GM23248 (cell line): ENCODE measurements at regions not wholly inside any gene's neighbourhood (a gene's known extent, or its start where the extent isn't known, plus 50 kb on each side); places are given as distances from the start of the nearest gene placed in this dataset.

Source experiments
- EZH2 ChIP-seq: fragments of 200-600 bp; sonication (generic); IDR thresholded peaks from 2 replicates; pipeline ENCODE4 v1.6.1; 2018; ENCODE audit warnings: antibody characterized with exemption, mild to moderate bottlenecking; ENCODE audit not compliant: insufficient read depth, poor library complexity, severe bottlenecking
- EZH2phosphoT487 ChIP-seq: fragments of 200-600 bp; sonication (generic); IDR thresholded peaks from 2 replicates; pipeline ENCODE4 v1.6.1; 2018; ENCODE audit warnings: antibody characterized with exemption, moderate library complexity, mild to moderate bottlenecking, low read depth; ENCODE audit not compliant: insufficient read depth

DNA sequence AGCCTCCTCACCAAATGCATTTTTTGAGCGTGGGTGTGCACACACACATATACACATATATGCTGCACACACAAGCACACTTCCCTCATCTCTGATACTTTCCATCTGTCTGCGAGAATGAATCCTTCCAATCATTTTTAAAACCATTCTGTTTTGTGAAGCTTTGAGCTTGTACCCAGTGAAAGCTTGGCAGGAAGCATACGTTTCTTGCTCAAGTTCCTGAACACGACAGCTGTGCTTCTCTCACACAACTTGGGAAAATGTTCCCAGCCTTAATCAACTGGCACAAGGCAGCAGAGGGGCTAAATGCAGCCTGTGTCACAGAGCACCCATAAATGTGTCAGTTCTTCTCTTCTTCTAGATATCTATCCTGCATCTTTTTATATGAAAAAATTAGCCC, 524.0 kb upstream of the KIRREL3 start:
- TF ChIP-seq EZH2 (no peak), EZH2phosphoT487 (no peak)
